Duodenal mucosa (tissue), 2 donors: ENCODE measurements at regions not wholly inside any gene's neighbourhood (a gene's known extent, or its start where the extent isn't known, plus 50 kb on each side); places are given as distances from the start of the nearest gene placed in this dataset.
"Not testable (repeated sequence)": the region's sequence is repeated elsewhere in the genome, so short reads cannot be mapped to it uniquely, and the experiment has no call there.

ENCODE experiments used
- H3K27ac ChIP-seq: one replicate; pipeline ENCODE4 v1.7.0; 2013; ENCODE audit warnings: low read depth, low read length
- H3K27me3 ChIP-seq, 2 donors: one replicate each; pipeline ENCODE4 v1.7.0; 2013; ENCODE audit warnings: low read length in 2 of 2, control low read depth in 1 of 2; ENCODE audit not compliant: insufficient read depth in 2 of 2, control insufficient read depth in 1 of 2
- H3K36me3 ChIP-seq, 2 donors: one replicate each; pipeline ENCODE4 v1.7.0; 2013; ENCODE audit warnings: low read length in 2 of 2, control low read depth in 1 of 2; ENCODE audit not compliant: insufficient read depth in 2 of 2, control insufficient read depth in 1 of 2
- H3K4me1 ChIP-seq, 2 donors: one replicate each; pipeline ENCODE4 v1.7.0; 2013; ENCODE audit warnings: low read length in 2 of 2, control low read depth in 1 of 2; ENCODE audit not compliant: insufficient read depth in 2 of 2, control insufficient read depth in 1 of 2
- H3K4me3 ChIP-seq, 2 donors: one replicate each; pipeline ENCODE4 v1.7.0; 2013; ENCODE audit warnings: low read length in 2 of 2, low read depth in 1 of 2
- H3K9ac ChIP-seq, 2 donors: one replicate each; pipeline ENCODE4 v1.7.0; 2013; ENCODE audit warnings: low read length in 2 of 2, low read depth in 1 of 2
- H3K9me3 ChIP-seq, 2 donors: one replicate each; pipeline ENCODE4 v1.7.0; 2013; ENCODE audit warnings: low read length in 2 of 2, control low read depth in 1 of 2; ENCODE audit not compliant: control insufficient read depth in 1 of 2

DNA sequence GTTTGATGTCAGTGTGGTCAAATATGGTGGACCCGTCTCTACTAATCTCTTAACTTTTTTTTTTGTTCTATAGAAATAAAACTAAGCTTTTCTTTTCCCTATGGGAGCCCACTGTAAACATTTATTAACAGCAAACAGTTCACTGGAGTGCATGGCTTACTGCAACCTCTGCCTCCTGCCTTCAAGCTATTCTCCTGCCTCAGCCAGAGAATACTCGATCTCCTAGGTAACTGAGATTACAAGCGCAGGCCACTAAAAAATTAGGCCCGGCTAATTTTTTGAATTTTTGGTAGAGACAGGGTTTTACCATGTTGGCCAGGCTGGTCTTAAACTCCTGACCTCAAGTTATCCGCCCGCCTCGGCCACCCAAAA, 80.0 kb downstream of the PPIAL4G start:
- H3K27ac ChIP-seq, H3K4me1 ChIP-seq, H3K27me3 ChIP-seq, H3K36me3 ChIP-seq, H3K9me3 ChIP-seq: not testable (repeated sequence)
- H3K9ac ChIP-seq, result peak overlapping the region in 1 of 2 donors; percentile 73
- H3K4me3 ChIP-seq, result peak overlapping the region; percentile 71 to 86

DNA sequence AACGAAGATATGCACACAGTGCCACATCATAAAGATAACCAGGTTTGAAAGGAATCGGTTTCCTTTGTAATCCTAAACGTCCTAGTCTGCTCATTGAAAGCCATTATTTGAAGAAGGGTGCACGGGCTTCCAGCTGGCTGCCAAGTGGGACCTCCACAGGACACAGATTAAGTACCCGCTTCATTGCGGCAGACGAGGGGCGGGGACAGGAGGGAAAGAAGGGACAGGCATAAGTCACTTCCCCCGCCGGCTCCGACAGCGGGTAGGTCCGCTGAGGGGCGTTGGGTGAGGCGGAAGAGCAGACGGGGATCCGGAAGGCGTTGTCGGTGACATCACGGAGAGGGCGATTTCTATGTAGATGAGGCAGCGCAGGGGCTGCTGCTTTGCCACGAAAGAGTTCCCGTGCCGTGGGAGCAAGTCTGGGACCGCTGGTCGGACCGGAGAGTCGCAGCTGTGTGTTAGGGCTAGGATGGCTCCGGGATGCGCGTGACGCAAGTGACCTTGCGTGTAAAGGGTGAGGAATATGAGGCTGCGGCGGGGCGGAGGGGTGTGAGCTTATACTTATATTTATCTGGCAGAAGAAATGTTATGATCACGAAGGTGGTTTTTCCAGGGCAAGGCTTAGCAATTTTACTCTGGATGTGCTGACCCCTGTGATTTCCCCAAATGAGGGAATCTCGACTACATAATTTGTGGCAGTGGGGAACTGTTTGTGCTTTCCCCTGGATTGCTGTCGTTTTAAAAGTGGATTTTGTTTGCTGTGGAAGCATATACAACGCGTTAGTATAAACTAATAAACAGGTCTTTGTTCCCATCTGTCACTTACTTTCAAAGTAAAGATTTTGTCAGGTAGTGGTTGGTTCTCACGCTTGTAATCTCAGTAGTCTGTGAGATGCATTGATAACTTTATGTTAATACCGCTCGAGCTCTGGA, 80.7 kb downstream of the PPIAL4G start:
- Histone ChIP-seq H3K9ac (peak overlapping the region; percentile 73 to 80), H3K4me3 (peak overlapping the region; percentile 71 to 86), H3K27ac (peak overlapping the region; percentile 42)
- not testable (repeated sequence) for H3K27me3 ChIP-seq, H3K36me3 ChIP-seq, H3K4me1 ChIP-seq, H3K9me3 ChIP-seq

DNA sequence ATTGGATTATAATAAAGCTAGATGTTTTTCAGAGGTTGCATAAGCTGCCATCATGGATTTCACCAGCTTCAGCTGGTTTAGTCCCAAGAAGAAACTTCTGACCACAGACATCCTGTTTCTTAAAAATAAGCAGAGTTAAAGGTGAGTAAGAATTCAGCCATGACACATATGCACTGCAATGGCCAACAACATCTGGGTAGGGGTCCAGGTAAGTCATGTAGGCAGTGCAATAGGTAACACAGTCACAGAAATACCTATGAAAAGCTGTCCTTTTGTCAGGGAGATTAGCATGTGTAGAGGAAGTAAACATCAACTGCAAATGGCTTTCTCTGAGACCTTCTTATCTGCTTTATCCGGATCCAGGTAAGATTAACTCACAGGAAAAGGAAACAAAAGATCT, 85.6 kb downstream of the PPIAL4G start:
- not testable (repeated sequence) for H3K4me3 ChIP-seq, H3K27me3 ChIP-seq, H3K27ac ChIP-seq, H3K4me1 ChIP-seq, H3K9me3 ChIP-seq, H3K9ac ChIP-seq, H3K36me3 ChIP-seq

DNA sequence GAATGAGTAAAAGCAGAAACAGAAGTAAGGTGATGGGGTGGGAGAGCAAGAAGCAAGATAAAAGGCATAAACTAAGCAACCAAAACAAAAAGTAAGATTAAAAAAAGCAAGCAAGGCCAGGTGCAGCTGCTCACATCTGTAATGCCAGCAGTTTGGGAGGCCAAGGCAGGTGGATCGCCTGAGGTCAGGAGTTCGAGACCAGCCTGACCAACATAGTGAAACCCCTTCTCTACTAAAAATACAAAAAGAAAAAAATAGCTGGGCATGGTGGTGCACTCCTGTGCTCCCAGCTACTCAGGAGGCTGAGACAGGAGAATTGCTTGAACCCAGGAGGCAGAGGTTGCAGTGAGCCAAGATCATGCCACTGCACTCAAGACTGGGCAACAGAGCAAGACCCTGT, 90.6 kb downstream of the PPIAL4G start:
- not testable (repeated sequence) for H3K4me3 ChIP-seq, H3K36me3 ChIP-seq, H3K27ac ChIP-seq, H3K9me3 ChIP-seq, H3K27me3 ChIP-seq, H3K9ac ChIP-seq, H3K4me1 ChIP-seq

DNA sequence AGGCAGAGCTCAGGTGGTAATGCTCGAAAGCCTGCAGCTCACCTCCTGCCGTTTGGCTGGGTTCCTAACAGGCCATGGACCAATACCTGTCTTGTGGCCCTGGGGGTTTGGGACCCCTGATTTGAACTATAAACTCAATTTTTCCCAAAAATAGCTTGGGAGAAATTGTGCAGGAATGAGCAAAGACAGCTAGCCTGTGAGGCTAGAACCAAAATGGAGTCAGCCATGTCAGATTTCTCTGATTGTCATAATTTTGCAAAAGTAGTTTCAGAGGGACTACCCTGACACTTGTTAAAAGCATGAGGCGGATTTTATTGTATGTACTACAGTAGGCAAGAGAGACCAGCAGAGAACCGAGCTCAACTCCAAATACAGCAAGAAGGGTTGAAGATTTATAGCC, 91.8 kb downstream of the PPIAL4G start:
- H3K4me1 ChIP-seq, H3K36me3 ChIP-seq, H3K4me3 ChIP-seq, H3K27me3 ChIP-seq, H3K9me3 ChIP-seq, H3K27ac ChIP-seq, H3K9ac ChIP-seq: not testable (repeated sequence)

DNA sequence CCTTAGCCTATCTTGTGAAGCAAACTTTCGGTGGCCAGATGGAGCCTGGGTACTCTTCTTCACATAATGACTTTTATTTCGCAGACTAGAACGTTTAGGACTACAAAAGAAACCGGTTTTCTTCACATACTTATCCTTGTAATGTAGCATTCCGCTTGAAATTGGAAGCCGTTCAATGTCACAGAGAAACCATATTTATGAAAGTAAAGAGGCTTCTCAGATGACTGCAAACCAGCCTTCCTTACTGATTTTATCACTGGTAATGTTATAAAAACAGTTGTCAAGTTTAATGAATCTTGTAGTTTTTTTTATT, 94.1 kb downstream of the PPIAL4G start:
- H3K27me3 ChIP-seq, result no peaks in the 10 kb centered on the region
- no peaks in the 10 kb centered on the region for H3K36me3 ChIP-seq
- no peak overlapping the region for H3K9ac ChIP-seq
- H3K9me3 ChIP-seq, result no peaks in the 10 kb centered on the region
- peaks cover 0 to 5% of the 10 kb centered on the region in 2 donors for H3K4me1 ChIP-seq
- H3K27ac ChIP-seq, result peak overlapping the region; percentile 84
- peak overlapping the region; percentile 72 to 75 for H3K4me3 ChIP-seq

DNA sequence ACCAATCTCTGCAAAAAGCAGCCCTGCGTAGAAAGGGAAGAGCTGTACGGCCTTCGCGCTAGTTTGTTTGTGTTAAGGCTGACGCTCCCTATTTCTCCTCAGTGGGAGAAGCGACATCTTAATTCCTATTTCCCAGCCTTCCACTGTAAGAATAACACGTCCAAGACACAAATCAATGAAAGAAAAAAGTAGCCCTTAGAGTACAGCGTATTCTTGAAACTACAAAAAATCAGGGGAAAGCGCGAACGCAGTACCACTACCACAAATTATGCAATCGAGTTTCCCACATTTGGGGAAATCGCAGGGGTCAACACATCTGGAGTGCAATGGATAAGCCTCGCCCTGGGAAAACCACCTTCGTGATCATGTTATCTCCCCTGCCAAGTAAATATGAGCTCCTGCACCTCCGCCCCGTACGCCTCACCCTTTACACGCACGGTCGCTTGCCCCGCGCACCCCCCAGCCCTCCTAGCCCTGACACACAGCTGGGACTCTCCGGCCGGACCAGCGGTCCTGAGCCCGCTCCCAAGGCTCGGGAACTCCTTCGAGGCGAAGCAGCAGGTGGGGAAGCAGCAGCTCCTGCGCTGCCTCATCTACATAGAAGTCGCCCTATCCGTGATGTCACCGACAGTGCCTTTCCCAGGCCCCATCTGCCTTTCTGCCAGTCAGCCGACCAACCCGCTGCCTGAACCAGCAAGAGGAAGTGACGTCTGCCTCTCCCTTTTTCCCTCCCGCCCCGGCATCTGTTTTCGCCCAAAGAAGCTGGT, 94.7 kb downstream of the PPIAL4G start:
- no peaks in the 10 kb centered on the region for H3K9me3 ChIP-seq
- no peaks in the 10 kb centered on the region for H3K27me3 ChIP-seq
- H3K9ac ChIP-seq, result peak overlapping the region; percentile 65 to 78
- H3K36me3 ChIP-seq, result no peaks in the 10 kb centered on the region
- peak overlapping the region; percentile 84 for H3K27ac ChIP-seq
- peak overlapping the region; percentile 72 to 75 for H3K4me3 ChIP-seq
- H3K4me1 ChIP-seq, result peaks cover 0 to 5% of the 10 kb centered on the region in 2 donors

DNA sequence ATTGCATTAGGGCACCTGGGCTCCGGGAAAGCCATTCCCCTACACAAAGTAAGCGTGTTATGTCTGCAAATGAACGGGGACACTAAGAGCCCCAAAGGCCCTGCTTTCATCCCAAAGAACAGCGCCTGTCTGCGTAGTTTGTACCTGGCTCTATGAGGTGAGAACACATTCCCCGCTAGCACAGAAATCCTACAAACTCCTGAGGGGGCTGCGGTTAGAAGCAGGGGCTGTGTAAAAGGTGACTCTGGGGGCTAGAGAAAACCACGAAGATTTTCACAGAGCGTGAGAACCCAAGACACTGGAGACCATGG, 95.2 kb downstream of the PPIAL4G start:
- H3K9me3 ChIP-seq, H3K27me3 ChIP-seq, H3K36me3 ChIP-seq, H3K4me1 ChIP-seq, H3K27ac ChIP-seq: not testable (repeated sequence)
- H3K9ac ChIP-seq, result peak overlapping the region; percentile 65 to 78
- H3K4me3 ChIP-seq, result peak overlapping the region; percentile 72 to 75

DNA sequence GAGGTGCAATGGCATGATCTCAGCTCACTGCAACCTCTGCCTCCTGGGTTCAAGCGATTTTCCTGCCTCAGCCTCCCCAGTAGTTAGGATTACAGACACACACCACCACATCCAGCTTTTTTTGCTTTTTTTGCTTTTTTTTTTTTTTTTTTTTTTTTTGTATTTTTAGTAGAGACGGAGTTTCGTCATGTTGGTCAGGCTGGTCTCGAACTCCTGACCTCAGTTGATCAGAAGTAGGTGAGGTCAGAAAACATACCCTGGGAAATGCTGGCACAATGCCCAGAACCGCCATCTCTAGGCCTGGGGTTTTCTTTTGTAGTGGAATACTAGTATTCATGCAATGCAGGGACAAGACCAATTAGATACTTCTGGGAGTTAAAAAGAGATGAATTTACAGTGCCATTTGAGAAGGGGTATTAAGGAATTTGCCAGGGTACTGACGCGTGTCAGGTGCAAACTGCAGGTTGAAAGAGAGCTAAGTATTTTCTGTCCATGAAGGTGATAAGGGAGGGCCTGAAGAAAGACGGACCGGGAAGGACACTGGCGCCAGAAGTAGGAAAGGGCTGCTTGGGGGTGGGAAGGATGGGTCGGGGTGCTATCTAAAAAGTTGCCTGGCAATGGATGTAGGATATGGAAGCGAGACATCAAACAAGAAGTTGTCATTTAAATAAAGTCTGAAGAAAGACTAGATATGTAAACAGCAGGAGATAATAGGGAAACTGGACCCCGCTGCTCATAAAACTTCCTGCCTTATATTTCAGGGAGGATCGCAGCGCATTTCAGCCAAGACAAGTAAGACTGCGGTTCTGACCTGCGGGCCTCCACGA, 95.8 kb downstream of the PPIAL4G start:
- not testable (repeated sequence) for H3K27me3 ChIP-seq, H3K9ac ChIP-seq, H3K36me3 ChIP-seq, H3K27ac ChIP-seq, H3K9me3 ChIP-seq, H3K4me1 ChIP-seq, H3K4me3 ChIP-seq

DNA sequence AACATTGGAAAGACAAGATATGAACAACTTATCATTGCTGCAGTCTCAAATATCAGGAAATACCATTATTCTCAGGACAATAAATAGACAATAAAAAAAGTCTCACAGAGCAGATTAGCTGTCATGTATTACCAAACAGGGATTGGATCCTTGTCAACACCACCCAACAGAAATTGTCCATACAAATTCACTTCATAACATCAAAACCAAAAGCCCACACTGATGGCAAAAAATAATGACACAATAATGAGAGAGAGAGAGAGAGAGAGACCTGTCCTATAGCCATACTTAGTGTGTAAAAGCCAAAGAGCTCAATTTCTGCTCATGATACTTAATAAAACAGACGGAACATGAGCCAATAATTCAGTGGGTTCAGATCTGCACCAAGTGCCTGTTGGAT, 96.5 kb downstream of the PPIAL4G start:
- Histone ChIP-seq H3K27me3 (no peaks in the 10 kb centered on the region), H3K9ac (no peak overlapping the region), H3K27ac (no peak overlapping the region), H3K36me3 (no peaks in the 10 kb centered on the region), H3K4me1 (peaks cover 0 to 5% of the 10 kb centered on the region in 2 donors), H3K4me3 (no peak overlapping the region), H3K9me3 (no peaks in the 10 kb centered on the region)
